ENCODE measurements at regions not wholly inside any gene's neighbourhood (a gene's known extent, or its start where the extent isn't known, plus 50 kb on each side); places are given as distances from the start of the nearest gene placed in this dataset.

DNA sequence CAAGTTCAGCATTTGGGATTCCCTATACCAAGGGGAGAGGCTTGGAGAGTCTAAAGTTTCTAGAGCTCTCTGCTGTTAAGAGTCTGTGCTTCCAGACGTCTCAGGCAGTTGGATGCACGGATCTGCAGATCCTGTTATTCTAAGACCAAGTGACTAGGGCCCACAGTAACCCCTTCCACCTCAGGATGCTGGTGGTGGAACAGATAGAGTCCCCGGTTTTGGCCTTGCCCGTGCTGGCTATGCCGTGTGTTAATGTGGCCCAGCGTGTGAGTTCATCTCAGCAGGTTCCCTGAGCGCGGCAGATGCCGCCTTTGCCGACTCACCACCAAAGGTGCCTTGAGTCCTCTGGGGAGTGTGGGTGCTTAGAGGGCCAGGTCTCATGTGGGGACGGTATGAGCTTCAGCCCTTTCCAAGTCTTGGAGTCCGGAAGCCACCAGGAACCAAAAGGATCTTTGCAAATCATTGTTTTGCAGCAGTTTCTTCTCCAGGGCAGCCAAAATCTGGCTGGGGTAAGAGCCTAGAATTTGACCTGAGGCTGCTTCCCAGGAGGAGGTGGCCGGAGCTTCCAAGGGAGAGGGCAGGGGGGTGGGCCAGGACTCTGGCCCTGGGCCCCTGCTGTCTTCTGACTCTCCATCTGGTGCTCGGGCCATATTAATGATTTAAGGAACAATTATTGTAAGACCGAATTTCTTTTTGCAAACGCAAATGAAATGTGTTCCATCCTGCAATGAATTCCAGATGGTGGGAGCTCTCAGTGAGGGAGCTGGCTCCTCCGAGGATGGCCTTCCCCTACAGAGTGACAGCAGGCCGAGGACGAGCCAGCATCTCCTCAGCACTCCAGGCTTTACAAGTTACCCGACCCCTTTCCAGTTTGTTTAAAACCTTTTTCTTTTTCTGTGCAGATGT, 205.7 kb downstream of the FOXD2 start:
- Histone ChIP-seq H3K27ac (replicated peaks) (no peak overlapping the region), H3K4me3 (replicated peaks; ENCODE audit: insufficient read depth, low read length) (no peak overlapping the region), H3K27me3 (ENCODE audit: insufficient read depth, poor library complexity, severe bottlenecking) (no peaks in the 10 kb centered on the region)
- TF ChIP-seq, protein P1, sequence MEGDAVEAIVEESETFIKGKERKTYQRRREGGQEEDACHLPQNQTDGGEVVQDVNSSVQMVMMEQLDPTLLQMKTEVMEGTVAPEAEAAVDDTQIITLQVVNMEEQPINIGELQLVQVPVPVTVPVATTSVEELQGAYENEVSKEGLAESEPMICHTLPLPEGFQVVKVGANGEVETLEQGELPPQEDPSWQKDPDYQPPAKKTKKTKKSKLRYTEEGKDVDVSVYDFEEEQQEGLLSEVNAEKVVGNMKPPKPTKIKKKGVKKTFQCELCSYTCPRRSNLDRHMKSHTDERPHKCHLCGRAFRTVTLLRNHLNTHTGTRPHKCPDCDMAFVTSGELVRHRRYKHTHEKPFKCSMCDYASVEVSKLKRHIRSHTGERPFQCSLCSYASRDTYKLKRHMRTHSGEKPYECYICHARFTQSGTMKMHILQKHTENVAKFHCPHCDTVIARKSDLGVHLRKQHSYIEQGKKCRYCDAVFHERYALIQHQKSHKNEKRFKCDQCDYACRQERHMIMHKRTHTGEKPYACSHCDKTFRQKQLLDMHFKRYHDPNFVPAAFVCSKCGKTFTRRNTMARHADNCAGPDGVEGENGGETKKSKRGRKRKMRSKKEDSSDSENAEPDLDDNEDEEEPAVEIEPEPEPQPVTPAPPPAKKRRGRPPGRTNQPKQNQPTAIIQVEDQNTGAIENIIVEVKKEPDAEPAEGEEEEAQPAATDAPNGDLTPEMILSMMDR (IDR thresholded peaks at IDR 0.05; ENCODE audit: insufficient read depth, low read length), result no peak
- DNase-seq (ENCODE audit: low read depth in 1 of 2, low spot score in 1 of 2), result no peak

- TF ChIP-seq POLR2AphosphoS5 (IDR thresholded peaks at IDR 0.05; ENCODE audit: low read depth), result no peak
- no peak for TF ChIP-seq SPI1 (IDR thresholded peaks at IDR 0.05; ENCODE audit: borderline replicate concordance, low read depth)
- TF ChIP-seq, protein P2, sequence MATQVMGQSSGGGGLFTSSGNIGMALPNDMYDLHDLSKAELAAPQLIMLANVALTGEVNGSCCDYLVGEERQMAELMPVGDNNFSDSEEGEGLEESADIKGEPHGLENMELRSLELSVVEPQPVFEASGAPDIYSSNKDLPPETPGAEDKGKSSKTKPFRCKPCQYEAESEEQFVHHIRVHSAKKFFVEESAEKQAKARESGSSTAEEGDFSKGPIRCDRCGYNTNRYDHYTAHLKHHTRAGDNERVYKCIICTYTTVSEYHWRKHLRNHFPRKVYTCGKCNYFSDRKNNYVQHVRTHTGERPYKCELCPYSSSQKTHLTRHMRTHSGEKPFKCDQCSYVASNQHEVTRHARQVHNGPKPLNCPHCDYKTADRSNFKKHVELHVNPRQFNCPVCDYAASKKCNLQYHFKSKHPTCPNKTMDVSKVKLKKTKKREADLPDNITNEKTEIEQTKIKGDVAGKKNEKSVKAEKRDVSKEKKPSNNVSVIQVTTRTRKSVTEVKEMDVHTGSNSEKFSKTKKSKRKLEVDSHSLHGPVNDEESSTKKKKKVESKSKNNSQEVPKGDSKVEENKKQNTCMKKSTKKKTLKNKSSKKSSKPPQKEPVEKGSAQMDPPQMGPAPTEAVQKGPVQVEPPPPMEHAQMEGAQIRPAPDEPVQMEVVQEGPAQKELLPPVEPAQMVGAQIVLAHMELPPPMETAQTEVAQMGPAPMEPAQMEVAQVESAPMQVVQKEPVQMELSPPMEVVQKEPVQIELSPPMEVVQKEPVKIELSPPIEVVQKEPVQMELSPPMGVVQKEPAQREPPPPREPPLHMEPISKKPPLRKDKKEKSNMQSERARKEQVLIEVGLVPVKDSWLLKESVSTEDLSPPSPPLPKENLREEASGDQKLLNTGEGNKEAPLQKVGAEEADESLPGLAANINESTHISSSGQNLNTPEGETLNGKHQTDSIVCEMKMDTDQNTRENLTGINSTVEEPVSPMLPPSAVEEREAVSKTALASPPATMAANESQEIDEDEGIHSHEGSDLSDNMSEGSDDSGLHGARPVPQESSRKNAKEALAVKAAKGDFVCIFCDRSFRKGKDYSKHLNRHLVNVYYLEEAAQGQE (IDR thresholded peaks at IDR 0.05; ENCODE audit: insufficient replicate concordance, low read depth), result no peak
- TF ChIP-seq, protein P1 (IDR thresholded peaks at IDR 0.05; ENCODE audit: insufficient read depth, low read length), result no peak
- TF ChIP-seq GABPA (IDR thresholded peaks at IDR 0.05; ENCODE audit: low read depth), result no peak
- no peak for DNase-seq (ENCODE audit: low read depth in 1 of 2, low spot score in 1 of 2)
- H3K27me3 ChIP-seq (ENCODE audit: insufficient read depth, poor library complexity, severe bottlenecking), result no peaks in the 10 kb centered on the region
- H3K27ac ChIP-seq (replicated peaks), result no peak overlapping the region
- H3K4me3 ChIP-seq (replicated peaks; ENCODE audit: insufficient read depth, low read length), result no peak overlapping the region
These were observed 206.3 kb downstream of the FOXD2 start for GRCh38 chr1:47644212-47644573.

- TF ChIP-seq, protein P2 (IDR thresholded peaks at IDR 0.05; ENCODE audit: insufficient replicate concordance, low read depth), result no peak
- TF ChIP-seq GABPA (IDR thresholded peaks at IDR 0.05; ENCODE audit: low read depth) (no peak), POLR2AphosphoS5 (IDR thresholded peaks at IDR 0.05; ENCODE audit: low read depth) (no peak), SPI1 (IDR thresholded peaks at IDR 0.05; ENCODE audit: borderline replicate concordance, low read depth) (no peak)
- TF ChIP-seq, protein P1 (IDR thresholded peaks at IDR 0.05; ENCODE audit: insufficient read depth, low read length), result no peak
- Histone ChIP-seq H3K27me3 (ENCODE audit: insufficient read depth, poor library complexity, severe bottlenecking) (no peaks in the 10 kb centered on the region), H3K4me3 (replicated peaks; ENCODE audit: insufficient read depth, low read length) (no peak overlapping the region), H3K27ac (replicated peaks) (no peak overlapping the region)
- DNase-seq (ENCODE audit: low read depth in 1 of 2, low spot score in 1 of 2), result no peak
These were observed 207.3 kb downstream of the FOXD2 start for GRCh38 chr1:47645151-47645550.

GRCh38 chr1:47646676-47647075, 208.8 kb downstream of the FOXD2 start:
- DNase-seq (ENCODE audit: low read depth in 1 of 2, low spot score in 1 of 2), result no peak
- TF ChIP-seq, protein P2 (IDR thresholded peaks at IDR 0.05; ENCODE audit: insufficient replicate concordance, low read depth), result no peak
- TF ChIP-seq SPI1 (IDR thresholded peaks at IDR 0.05; ENCODE audit: borderline replicate concordance, low read depth) (no peak), POLR2AphosphoS5 (IDR thresholded peaks at IDR 0.05; ENCODE audit: low read depth) (no peak), GABPA (IDR thresholded peaks at IDR 0.05; ENCODE audit: low read depth) (no peak)
- TF ChIP-seq, protein P1 (IDR thresholded peaks at IDR 0.05; ENCODE audit: insufficient read depth, low read length), result no peak
- H3K27ac ChIP-seq (replicated peaks), result no peak overlapping the region

More at GRCh38 chr1:47646676-47647075, 208.8 kb downstream of the FOXD2 start:
- no peak overlapping the region for H3K4me3 ChIP-seq (replicated peaks; ENCODE audit: insufficient read depth, low read length)
- H3K27me3 ChIP-seq (ENCODE audit: insufficient read depth, poor library complexity, severe bottlenecking), result no peaks in the 10 kb centered on the region
